Glomerular endothelial cell (primary cell): ENCODE measurements at regions not wholly inside any gene's neighbourhood (a gene's known extent, or its start where the extent isn't known, plus 50 kb on each side); places are given as distances from the start of the nearest gene placed in this dataset.
"Not testable (repeated sequence)": the region's sequence is repeated elsewhere in the genome, so short reads cannot be mapped to it uniquely, and the experiment has no call there.

Experiments used
- DNase-seq: peaks from one replicate; pipeline ENCODE4 v3.0.0-alpha.2; 2011; ENCODE audit warnings: low read depth, low spot score; ENCODE audit errors: extremely low read depth

DNA sequence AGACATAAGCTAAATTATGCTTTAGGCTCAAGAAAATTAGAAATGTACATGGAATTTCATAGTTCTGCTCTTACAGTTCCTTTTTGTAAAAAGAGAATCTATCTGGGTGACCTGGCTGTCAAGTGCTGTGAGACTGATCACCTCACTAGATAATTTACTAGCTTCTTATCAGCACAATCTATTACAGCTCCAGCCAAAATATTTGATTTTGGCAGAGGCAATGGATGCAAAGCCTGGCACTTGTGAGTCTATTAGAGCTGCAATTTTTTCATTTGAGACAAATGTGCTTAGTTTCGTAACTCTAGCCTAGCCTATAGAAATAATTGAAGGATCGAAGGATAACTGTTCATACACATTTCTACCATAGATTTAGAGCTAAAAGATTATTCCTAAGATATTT is 927.5 kb downstream of the SLC6A15 start:
- DNase-seq, result no peak

- no peak for DNase-seq
These were observed 932.2 kb downstream of the SLC6A15 start for GRCh38 chr12:83980398-83980797.

- no peak for DNase-seq
These were observed 932.8 kb downstream of the SLC6A15 start for GRCh38 chr12:83979785-83980184.

DNA sequence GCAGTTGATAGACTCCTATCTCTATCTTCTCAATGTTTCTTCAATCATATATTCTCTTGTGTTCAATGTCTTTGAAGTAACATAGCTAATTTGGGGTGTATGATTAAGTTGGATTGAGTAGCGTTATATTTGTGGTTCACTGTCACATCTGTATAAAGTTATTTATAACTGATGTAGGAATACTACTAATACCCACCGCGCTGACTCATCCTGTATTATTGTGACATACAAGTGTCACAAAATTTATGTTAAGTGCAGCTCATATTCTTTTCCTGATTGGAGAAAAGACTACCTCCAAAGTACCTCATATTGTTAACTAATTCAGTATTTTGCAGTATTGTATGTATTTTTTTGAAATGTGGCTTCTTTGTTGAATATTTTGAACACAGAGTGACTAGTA is 940.8 kb downstream of the SLC6A15 start:
- no peak for DNase-seq

- DNase-seq, result no peak
These were observed 951.8 kb downstream of the SLC6A15 start for GRCh38 chr12:83960767-83961166.

- DNase-seq, result no peak
These were observed 953.6 kb downstream of the SLC6A15 start for GRCh38 chr12:83958997-83959396.

DNA sequence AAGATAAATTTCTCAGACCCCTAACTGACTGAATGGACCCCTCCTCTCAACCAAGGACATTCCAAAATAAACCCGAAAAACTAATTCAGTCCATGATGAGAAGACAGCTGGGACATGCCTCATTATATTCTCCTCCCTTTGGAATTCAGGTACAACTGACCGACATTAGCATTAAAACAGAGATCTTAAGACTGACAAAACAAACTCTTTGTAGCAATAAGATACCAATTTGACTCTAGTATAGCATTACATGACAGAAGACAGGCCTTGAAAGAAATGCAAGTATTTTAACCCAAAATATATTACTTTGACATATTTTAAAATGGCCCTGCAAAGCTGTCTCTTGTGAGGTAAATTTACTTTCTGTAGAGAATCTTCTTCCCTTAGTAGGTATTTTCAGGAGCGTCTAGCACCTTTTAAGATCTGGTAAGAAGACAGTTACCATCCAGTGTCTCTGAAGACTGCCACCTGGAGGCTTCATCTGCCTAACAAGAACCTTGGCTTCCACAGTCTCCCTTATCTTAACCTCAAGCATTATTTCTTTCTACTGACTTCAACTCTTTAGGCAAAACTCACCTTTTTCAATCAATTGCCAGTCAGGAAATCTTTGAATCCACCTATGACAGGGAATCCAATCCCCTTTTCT is 957.5 kb downstream of the SLC6A15 start:
- no peak for DNase-seq

- DNase-seq, result no peak
These were observed 958.4 kb downstream of the SLC6A15 start for GRCh38 chr12:83954071-83954789.

DNA sequence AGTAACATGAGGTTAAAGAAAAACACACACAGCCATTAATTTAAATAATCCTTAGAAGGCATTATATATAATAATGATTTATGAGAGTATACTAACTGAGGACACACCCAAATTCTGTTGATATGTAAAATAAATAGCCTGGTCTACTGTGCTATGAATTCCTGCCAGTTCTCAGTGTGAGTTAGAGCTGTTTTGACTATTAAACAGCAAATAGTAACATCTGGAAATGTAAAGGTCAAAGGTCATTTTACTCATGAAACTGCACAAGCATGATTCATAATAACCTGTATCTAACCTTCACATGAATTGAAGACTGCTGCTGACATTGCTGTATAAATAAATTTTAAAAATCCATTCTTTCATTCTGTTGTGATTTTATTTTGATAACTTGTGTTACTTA is 966.7 kb downstream of the SLC6A15 start:
- no peak for DNase-seq

- DNase-seq, result no peak
These were observed 972.9 kb downstream of the SLC6A15 start for GRCh38 chr12:83939718-83940117.

- no peak for DNase-seq
These were observed 979.0 kb downstream of the SLC6A15 start for GRCh38 chr12:83933615-83934014.

DNA sequence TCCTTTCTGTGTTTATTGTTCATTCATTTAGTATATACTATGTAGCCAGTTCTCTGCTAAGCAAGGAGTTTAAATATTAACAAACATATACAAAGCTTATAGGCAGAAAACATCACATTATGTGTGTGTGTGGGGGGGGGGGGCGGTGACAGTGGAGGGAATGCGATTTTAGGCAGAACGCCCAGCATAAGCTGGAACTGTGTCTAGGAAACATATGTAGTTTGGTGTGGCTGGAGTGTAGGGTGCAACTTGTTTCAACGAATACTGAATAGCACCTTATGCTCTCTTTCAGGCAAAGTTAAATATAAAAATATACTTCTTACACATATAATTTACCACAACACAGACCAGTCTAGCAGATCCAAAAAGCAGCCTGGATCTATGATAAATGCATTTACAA is 980.6 kb downstream of the SLC6A15 start:
- no peak for DNase-seq

DNA sequence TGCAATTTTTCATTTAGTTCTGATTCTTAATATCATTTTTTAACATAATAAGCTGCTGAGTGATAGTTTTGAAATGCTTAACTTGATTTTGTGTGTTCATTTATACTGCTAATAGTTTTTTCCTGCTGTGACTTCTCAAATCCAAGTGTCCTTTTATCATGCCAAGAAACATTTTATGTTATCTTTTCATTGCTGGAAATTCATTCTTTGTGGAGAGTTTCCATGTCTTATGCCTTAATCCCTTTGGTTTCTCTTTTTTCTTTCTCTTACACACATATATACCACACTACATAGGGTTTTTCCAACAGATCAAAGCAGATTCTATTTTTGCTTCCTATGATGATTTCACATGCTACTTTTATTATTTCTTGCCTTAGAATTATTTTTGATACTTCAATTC is 981.1 kb downstream of the SLC6A15 start:
- DNase-seq, result no peak

- DNase-seq, result not testable (repeated sequence)
These were observed 982.8 kb downstream of the SLC6A15 start for GRCh38 chr12:83929792-83930191.

DNA sequence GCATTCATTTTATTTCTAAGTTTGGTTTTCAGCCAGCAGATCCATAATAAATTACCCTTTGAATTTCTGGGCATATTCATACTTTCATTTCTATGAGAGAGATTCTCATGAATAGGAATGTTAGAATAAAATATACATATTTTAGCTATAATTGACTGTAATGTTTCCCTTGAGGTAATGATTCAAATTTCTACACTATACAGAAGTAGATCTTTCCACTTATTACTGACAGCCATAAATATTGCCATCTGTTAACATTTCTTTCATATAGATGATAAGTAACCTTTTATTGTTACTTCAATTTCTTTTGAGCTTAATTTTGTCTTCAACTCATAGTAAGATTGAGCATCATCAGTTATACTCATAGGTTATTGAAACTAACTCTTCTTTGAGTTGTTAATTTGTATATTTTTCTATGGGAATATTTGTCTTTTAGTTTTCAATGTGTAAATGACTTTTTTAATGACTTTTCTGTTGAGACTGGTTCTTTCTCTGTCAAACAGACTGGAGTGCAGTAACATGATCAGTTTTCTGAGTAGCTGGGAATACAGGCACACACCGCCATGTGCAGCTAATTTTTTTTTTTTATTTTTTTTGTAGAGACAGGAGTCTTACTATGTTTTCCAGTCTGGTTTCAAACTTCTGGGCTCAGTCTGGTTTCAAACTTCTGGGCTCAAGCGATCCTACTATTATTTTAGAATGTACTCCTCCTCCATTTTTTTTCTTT is 991.6 kb downstream of the SLC6A15 start:
- no peak for DNase-seq

GRCh38 chr12:83919081-83919480 is 993.5 kb downstream of the SLC6A15 start:
- DNase-seq, result no peak

- no peak for DNase-seq
These were observed 1008.4 kb downstream of the SLC6A15 start for GRCh38 chr12:83904175-83904574.

- no peak for DNase-seq
These were observed 1016.2 kb downstream of the SLC6A15 start for GRCh38 chr12:83896416-83896815.

- no peak for DNase-seq
These were observed 1019.5 kb downstream of the SLC6A15 start for GRCh38 chr12:83893101-83893500.

GRCh38 chr12:83889745-83890144 is 1022.9 kb downstream of the SLC6A15 start:
- DNase-seq, result no peak

DNA sequence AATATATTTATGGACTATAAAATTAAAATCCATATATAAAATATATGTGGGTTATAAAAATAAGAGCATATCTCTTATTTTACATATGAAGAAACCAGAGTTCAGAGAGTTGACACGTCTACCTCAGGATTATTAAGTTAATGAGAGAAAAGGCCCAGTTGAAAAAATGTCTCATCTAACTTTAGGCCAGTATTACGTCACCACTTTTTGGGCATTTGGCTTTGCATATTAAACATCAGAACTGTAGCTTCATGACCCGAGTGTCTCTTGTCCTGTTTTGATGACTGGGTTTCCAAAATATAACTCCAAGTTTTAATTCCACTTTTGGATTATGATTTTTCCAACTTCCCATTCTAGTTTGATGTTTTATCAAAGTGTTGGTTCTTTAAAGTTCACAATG is 1026.1 kb downstream of the SLC6A15 start:
- no peak for DNase-seq
